HG03460 (cell line): ENCODE measurements at regions not wholly inside any gene's neighbourhood (a gene's known extent, or its start where the extent isn't known, plus 50 kb on each side); places are given as distances from the start of the nearest gene placed in this dataset.
"Not testable (repeated sequence)": the region's sequence is repeated elsewhere in the genome, so short reads cannot be mapped to it uniquely, and the experiment has no call there.

ENCODE experiments used
- ATAC-seq: cut with Tn5 transposase; IDR thresholded peaks from one replicate; pipeline ENCODE4 v1.9.1; 2021; ENCODE audit not compliant: unreplicated experiment

DNA sequence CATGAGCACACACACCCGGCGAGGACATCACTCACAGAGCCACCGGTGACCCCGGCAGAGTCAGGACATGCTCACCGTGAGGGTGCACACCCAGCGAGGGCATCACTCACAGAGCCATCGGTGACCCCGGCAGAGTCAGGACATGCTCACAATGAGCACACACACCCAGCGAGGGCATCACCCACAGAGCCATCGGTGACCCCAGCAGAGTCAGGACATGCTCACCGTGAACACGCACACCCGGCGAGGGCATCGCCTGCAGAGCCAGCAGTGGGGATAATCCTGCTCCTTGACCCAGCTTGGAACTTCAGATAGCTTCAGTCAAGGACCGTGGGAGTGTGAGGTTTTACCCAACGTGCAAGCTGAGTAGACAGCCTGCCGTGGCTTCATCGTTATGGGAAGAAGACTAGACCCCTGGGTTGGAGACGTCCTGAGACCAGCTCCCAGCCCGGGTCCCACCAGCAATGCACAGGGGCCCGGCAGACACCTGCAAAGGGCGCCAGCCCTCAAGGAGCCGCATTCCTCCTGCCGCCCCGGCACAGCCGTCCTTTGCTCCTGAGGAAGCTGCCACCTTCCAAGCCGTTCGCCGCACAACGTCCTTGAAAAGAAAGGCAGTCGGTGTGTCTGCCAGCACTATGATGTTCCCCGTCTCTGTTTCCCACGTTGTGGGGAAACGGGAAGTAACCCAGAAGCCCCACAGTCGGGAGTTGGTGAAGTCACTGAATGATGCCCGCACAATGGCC lies 192.3 kb downstream of the DLL1 start:
- ATAC-seq: no peak

DNA sequence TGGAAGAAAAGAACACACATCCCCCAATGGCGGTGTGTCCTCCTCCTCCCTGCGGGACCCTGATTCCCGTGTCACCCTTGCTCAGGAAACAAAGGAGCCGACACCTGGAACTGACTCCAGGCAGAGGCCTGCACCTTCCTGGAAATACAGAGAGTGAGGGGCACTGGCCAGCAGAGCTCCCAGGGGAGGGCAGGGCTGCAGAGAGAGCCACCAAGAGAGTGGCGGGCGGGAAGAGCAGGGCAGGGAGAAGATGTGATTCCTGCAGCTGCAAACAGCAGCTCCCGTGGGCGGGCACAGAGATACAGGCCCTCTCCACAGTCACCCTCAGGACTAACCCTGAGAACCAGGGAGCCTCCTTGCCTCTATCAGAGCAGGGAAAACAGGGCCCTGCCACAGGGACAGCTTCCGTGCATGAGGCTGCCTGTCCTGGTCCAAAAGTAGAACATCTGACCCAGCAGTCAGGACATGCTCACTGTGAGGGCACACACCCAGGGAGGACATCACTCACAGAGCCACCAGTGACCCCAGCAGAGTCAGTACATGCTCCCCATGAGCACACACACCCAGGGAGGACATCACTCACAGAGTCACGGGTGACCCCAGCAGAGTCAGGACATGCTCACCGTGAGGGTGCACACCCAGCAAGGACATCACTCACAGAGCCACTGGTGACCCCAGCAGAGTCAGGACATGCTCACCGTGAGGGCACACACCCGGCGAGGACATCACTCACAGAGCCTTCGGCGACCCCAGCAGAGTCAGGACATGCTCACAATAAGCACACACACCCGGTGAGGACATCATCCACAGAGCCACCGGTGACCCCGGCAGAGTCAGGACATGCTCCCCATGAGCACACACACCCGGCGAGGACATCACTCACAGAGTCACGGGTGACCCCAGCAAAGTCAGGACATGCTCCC lies 193.1 kb downstream of the DLL1 start:
- no peak for ATAC-seq

GRCh38 chr6:170096803-170097504 lies 193.9 kb downstream of the DLL1 start:
- ATAC-seq: no peak

GRCh38 chr6:170096191-170096802 lies 194.6 kb downstream of the DLL1 start:
- no peak for ATAC-seq

- ATAC-seq: no peak
These were observed 195.5 kb downstream of the DLL1 start for GRCh38 chr6:170095273-170095981.

GRCh38 chr6:170094686-170095272 lies 196.1 kb downstream of the DLL1 start:
- no peak for ATAC-seq

DNA sequence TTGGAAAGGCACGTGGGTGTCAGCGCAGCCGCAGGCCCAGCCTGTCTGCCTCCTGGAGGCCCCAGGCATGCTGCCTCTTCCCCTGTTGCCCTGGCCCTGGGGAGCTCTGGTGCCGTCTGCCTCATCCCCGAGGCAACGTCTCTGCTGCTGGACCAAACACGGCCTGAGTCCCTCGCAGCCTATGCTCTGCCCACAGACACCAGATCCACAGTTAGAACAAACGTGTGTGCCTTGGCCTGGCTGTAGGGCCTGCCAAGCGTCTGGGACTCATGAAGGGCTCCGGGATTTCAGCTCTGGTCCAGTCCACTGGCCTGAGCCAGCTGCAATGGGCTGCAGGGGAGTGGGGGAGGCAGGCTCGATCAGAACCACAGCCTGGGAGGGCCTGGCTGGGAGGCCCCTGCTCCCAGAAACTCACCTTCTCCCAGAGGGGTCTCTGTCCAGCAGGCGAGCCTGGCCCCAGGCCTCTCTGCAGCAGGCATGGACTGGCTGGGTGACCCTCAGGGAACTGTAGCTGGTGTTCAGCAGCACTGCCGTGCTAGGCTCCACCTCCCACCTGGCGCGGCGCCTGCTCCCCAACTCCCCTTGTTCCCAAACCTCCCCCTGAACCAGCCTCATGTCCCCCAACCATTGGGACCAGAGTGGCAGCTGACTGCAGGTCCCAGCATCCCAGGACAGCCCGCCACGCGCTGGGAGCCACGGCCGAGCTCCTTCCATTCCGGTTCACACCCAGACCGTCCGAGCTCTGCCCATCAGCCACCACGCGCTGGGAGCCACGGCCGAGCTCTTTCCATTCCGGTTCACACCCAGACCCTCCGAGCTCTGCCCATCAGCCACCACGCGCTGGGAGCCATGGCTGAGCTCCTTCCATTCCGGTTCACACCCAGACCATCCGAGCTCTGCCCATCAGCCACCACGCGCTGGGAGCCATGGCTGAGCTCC lies 197.0 kb downstream of the DLL1 start:
- no peak for ATAC-seq

- no peak for ATAC-seq
These were observed 197.6 kb downstream of the DLL1 start for GRCh38 chr6:170093276-170093657.

DNA sequence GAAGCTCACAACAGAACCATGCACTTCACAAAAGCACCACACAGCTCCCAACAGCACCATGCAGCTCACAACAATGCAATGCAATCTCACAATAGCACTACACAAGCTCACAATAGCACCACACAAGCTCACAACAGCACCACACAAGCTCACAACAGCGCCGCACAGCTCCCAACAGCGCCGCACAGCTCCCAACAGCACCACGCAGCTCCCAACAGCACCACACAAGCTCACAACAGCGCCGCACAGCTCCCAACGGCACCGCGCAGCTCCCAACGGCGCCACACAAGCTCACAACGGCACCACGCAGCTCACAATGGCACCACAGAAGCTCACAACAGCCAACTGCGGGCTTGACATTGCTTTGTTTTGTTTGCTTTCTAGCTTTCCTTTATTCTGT lies 198.1 kb downstream of the DLL1 start:
- no peak for ATAC-seq

- no peak for ATAC-seq
These were observed 199.0 kb downstream of the DLL1 start for GRCh38 chr6:170091639-170092579.

GRCh38 chr6:170091000-170091638 lies 199.8 kb downstream of the DLL1 start:
- no peak for ATAC-seq

GRCh38 chr6:170090561-170090960 lies 200.3 kb downstream of the DLL1 start:
- ATAC-seq: no peak

DNA sequence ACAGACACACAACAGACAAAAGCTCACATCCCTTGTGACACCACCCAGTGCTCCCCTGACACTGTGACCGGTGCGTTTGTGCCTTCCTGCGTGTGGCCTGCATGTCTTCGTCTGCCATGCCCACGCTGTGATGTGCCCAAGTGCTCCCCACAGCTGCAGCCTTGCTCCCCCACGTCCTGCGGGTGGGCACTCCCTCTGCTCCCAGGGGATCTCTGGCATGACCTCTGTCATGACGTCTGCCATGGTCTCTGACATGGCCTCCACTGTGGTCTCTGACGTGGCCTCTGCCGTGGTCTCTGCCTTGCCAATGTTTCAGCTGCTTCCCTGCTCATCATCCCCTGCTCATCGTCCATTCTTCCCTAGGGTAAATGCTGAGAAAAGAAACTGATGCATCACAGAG lies 200.9 kb downstream of the DLL1 start:
- ATAC-seq: peak; percentile 8

DNA sequence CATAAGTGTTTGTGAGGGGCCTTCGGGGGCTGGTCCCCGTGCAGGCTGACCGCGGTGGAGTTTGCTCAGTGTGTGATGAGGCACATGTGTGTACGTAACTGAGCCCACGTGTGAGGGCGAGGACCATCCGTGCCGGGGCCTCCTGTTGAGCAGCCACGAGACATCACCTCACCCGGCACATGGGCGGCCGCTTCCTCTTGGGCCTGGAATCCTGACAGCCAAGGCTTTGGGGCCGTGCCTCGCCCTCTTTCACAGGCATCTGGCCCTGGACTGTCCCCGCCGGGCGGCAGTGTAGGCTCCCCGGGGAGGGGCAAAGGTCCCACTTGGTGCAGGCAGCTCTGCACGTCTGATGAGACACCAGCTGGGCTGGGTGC lies 202.3 kb downstream of the DLL1 start:
- ATAC-seq: peak; percentile 9

GRCh38 chr6:170087941-170088581 lies 202.8 kb downstream of the DLL1 start:
- peak; percentile 60 for ATAC-seq

DNA sequence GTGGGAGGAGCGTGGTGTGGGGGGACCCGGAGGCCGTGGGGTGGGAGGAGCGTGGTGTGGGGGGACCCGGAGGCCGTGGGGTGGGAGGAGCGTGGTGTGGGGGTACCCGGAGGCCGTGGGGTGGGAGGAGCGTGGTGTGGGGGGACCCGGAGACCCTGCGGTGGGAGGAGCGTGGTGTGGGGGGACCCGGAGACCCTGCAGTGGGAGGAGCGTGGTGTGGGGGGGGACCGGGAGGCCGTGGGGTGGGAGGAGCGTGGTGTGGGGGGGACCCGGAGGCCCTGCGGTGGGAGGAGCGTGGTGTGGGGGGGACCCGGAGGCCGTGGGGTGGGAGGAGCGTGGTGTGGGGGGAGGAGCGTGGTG lies 203.5 kb downstream of the DLL1 start:
- ATAC-seq: not testable (repeated sequence)
